Left lung (tissue), 4 donors: ENCODE measurements at regions not wholly inside any gene's neighbourhood (a gene's known extent, or its start where the extent isn't known, plus 50 kb on each side); places are given as distances from the start of the nearest gene placed in this dataset.

Experiments used
- ATAC-seq: fragments of 200-7000 bp; cut with Tn5 transposase; one replicate; pipeline ENCODE4 v1.9.1; 2020; ENCODE audit warnings: moderate library complexity
- DNase-seq, 4 donors: peaks; one replicate each; pipeline ENCODE4 v3.0.0-alpha.2; 2013 to 2020
- H3K27ac ChIP-seq, 2 donors: fragments of 200-600 bp; sonication (generic) in 1 of 2; one replicate each; pipeline versions ENCODE4 v1.5.0 to v1.8.0; 2020 to 2021
- H3K27me3 ChIP-seq, 2 donors: fragments of 200-600 bp; sonication (generic) in 1 of 2; one replicate each; pipeline versions ENCODE4 v1.5.0 to v1.8.0; 2020 to 2021
- H3K36me3 ChIP-seq, 2 donors: fragments of 200-600 bp; sonication (generic) in 1 of 2; one replicate each; pipeline versions ENCODE4 v1.5.0 to v1.8.0; 2020 to 2021
- H3K4me1 ChIP-seq, 2 donors: fragments of 200-600 bp; one replicate each; pipeline ENCODE4 v1.8.0; 2021
- H3K4me3 ChIP-seq, 2 donors: fragments of 200-600 bp; sonication (generic) in 1 of 2; one replicate each; pipeline versions ENCODE4 v1.5.0 to v1.8.0; 2020 to 2021; ENCODE audit warnings: mild to moderate bottlenecking in 1 of 2
- H3K9me3 ChIP-seq, 2 donors: fragments of 200-600 bp; sonication (generic) in 1 of 2; one replicate each; pipeline versions ENCODE4 v1.5.0 to v1.8.0; 2020 to 2021
- intact Hi-C, 2 donors: fragments of 100-400 bp; cut with DNase I; formaldehyde crosslinking; loops; one replicate each; pipeline versions ENCODE4 v1.11.2 to v1.14.2; 2022
- TF ChIP-seq, protein P1 (sequence below), 2 donors: fragments of 200-600 bp; sonication (generic) in 1 of 2; IDR thresholded peaks; one replicate each; pipeline versions ENCODE4 v1.5.0 to v1.8.0; 2021; ENCODE audit warnings: antibody characterized with exemption in 2 of 2
- donor health status: DM: no; HTN: yes; CAD: no.
- donor health status: DM: no; HTN: no; CAD: no.

DNA sequence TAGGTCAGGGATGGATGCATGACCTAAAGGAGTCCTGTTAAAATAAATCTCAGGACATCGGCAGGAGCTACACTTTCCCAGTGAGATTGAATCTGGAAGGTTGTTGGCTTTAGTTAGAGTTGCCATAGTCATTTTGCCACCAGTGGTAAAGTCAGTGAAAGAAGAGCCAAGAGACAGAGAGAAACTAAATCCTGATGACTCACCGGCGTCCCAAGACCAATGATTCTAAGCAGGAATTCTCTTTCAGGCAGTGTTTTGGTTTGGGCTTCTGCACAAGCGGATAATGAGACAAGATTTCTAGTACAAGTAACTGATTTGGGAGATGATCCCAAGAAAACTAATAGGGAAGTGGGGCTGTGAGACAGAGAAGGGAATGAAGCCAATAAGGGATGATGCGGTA is 88.8 kb upstream of the ETS2 start:
- no peak overlapping the region for H3K27ac ChIP-seq
- no peaks in the 10 kb centered on the region for H3K9me3 ChIP-seq
- no peaks in the 10 kb centered on the region for H3K4me1 ChIP-seq
- no peaks in the 10 kb centered on the region for H3K36me3 ChIP-seq
- intact Hi-C loops, result no loop called here
- DNase-seq (no peak), ATAC-seq (no peak)
- no peak overlapping the region for H3K4me3 ChIP-seq
- TF ChIP-seq, protein P1, sequence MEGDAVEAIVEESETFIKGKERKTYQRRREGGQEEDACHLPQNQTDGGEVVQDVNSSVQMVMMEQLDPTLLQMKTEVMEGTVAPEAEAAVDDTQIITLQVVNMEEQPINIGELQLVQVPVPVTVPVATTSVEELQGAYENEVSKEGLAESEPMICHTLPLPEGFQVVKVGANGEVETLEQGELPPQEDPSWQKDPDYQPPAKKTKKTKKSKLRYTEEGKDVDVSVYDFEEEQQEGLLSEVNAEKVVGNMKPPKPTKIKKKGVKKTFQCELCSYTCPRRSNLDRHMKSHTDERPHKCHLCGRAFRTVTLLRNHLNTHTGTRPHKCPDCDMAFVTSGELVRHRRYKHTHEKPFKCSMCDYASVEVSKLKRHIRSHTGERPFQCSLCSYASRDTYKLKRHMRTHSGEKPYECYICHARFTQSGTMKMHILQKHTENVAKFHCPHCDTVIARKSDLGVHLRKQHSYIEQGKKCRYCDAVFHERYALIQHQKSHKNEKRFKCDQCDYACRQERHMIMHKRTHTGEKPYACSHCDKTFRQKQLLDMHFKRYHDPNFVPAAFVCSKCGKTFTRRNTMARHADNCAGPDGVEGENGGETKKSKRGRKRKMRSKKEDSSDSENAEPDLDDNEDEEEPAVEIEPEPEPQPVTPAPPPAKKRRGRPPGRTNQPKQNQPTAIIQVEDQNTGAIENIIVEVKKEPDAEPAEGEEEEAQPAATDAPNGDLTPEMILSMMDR (IDR thresholded peaks at IDR 0.05), result no peak
- H3K27me3 ChIP-seq, result no peaks in the 10 kb centered on the region

DNA sequence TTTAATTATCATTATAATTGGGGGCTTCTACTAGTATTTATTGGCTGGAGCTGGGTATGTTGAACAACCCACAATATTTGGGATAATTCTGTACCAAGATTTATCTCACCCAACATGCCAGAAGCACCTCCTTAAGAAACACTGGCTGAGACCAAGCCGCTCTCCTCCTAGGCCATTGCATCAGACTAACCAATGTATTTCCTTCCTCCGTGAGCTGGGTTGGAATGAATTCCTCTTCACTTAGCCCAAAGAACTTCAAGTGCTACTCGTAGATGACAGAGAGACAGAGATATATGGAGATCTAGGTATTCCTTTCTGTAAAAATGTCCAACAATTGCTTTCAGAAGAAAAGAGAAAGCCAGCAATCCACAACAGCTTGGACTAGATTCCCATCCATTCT is 87.2 kb upstream of the ETS2 start:
- H3K36me3 ChIP-seq, result no peaks in the 10 kb centered on the region
- no peaks in the 10 kb centered on the region for H3K9me3 ChIP-seq
- intact Hi-C loops, result no loop called here
- no peaks in the 10 kb centered on the region for H3K4me1 ChIP-seq
- no peak overlapping the region for H3K27ac ChIP-seq
- DNase-seq (no peak), ATAC-seq (no peak)
- H3K27me3 ChIP-seq, result no peaks in the 10 kb centered on the region
- no peak overlapping the region for H3K4me3 ChIP-seq
- TF ChIP-seq, protein P1 (IDR thresholded peaks at IDR 0.05), result no peak

DNA sequence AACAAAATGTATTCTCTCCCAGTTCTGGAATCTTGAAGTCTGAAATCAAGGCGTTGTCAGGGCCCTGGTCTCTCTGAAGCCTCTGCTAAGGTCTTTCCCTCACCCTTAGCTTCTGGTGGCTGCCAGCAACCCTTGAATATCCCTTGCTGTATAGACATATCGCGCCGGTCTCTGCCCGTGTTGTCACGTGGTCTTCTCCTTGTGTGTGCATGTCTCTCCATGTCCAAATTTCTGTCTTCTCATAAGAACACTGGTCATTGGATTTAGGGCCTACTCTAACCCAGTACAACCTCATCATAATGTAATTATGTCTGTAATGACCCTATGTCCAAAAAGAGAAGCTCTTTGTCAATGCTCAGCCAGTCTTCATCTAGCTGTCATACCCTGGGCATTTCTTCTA is 85.7 kb upstream of the ETS2 start:
- ATAC-seq, result no peak
- no peak overlapping the region for H3K27ac ChIP-seq
- no peak overlapping the region for H3K4me3 ChIP-seq
- intact Hi-C loops, result no loop called here
- H3K27me3 ChIP-seq, result no peaks in the 10 kb centered on the region
- DNase-seq, result no peak
- H3K36me3 ChIP-seq, result no peaks in the 10 kb centered on the region
- H3K9me3 ChIP-seq, result peaks cover 0 to 7% of the 10 kb centered on the region in 2 donors
- no peaks in the 10 kb centered on the region for H3K4me1 ChIP-seq
- TF ChIP-seq, protein P1 (IDR thresholded peaks at IDR 0.05), result no peak

DNA sequence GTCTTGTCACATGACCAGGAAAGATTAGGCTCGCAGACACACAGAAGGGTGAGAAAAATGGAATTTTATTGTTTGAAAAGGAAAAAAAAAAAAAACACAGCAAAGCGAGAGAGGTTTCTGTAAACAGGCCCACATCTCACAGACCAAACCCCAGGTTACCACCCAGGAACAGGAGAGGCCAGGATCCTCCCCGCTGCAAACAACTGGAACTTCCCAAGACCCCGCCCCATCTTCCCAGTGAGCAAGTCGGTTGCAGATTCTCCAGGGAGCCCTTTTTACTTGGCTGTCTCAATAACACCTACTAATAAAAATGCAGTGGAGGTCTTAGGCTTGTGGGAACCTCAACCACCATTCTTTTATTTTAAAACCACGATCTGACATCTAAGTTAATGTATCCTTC is 84.7 kb upstream of the ETS2 start:
- peaks cover 0 to 17% of the 10 kb centered on the region in 2 donors for H3K9me3 ChIP-seq
- TF ChIP-seq, protein P1 (IDR thresholded peaks at IDR 0.05), result no peak
- no peaks in the 10 kb centered on the region for H3K27me3 ChIP-seq
- ATAC-seq (no peak), DNase-seq (no peak)
- no peaks in the 10 kb centered on the region for H3K4me1 ChIP-seq
- no peak overlapping the region for H3K27ac ChIP-seq
- H3K36me3 ChIP-seq, result no peaks in the 10 kb centered on the region
- no peak overlapping the region for H3K4me3 ChIP-seq
- intact Hi-C loops, result no loop called here

DNA sequence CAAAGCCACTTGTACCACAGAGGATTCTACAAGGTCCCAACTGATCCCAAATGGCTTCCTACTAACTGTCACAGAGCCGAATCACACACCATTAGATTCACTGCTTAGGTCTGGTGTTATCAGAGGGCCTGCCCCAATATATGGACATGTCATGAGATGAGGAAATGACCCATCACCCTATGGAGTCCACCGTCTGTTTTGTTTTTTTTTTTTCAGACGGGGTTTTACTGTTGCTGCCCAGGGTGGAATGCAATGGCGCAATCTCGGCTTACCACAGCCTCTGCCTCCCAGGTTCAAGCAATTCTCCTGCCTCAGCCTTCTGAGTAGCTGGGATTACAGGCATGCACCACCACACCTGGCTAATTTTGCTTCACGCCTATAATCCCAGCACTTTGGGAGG is 83.8 kb upstream of the ETS2 start:
- Histone ChIP-seq H3K4me3 (no peak overlapping the region), H3K4me1 (no peaks in the 10 kb centered on the region), H3K36me3 (no peaks in the 10 kb centered on the region), H3K27ac (no peak overlapping the region), H3K9me3 (peaks cover 0 to 21% of the 10 kb centered on the region in 2 donors), H3K27me3 (no peaks in the 10 kb centered on the region)
- TF ChIP-seq, protein P1 (IDR thresholded peaks at IDR 0.05), result no peak
- ATAC-seq (no peak), DNase-seq (no peak)
- intact Hi-C loops, result no loop called here
